Tibial artery (tissue), 4 donors: ENCODE measurements at regions not wholly inside any gene's neighbourhood (a gene's known extent, or its start where the extent isn't known, plus 50 kb on each side); places are given as distances from the start of the nearest gene placed in this dataset.

Experiments
- DNase-seq, 2 donors: peaks; one replicate each; pipeline ENCODE4 v3.0.0-alpha.2; 2019
- H3K27ac ChIP-seq, 2 donors: fragments of 200-600 bp; sonication (generic) in 1 of 2; 1 replicate in 1 of 2; 2 replicates in 1 of 2; pipeline ENCODE4 v1.5.1; 2018 to 2019; ENCODE audit warnings: mild to moderate bottlenecking in 1 of 2
- H3K27me3 ChIP-seq, 2 donors: fragments of 200-600 bp; sonication (generic) in 1 of 2; one replicate each; pipeline versions ENCODE4 v1.5.1 to v1.6.0; 2016 to 2019
- H3K36me3 ChIP-seq, 3 donors: fragments of 200-600 bp; sonication (generic) in 2 of 3; one replicate each; pipeline ENCODE4 v1.5.1; 2016 to 2019; ENCODE audit warnings: mild to moderate bottlenecking in 2 of 3
- H3K4me1 ChIP-seq, 4 donors: fragments of 200-600 bp; sonication (generic) in 2 of 4; 1 replicate in 3 of 4; 2 replicates in 1 of 4; pipeline ENCODE4 v1.5.1; 2016 to 2019
- H3K4me3 ChIP-seq, 2 donors: fragments of 200-600 bp; sonication (generic) in 1 of 2; 1 replicate in 1 of 2; 2 replicates in 1 of 2; pipeline ENCODE4 v1.5.1; 2018 to 2019; ENCODE audit warnings: mild to moderate bottlenecking in 2 of 2
- H3K9me3 ChIP-seq, 3 donors: fragments of 200-600 bp; sonication (generic) in 1 of 3; one replicate each; pipeline ENCODE4 v1.5.1; 2016 to 2019
- CTCF ChIP-seq, 2 experiments: fragments of 200-600 bp in 1 of 2; fragments of 450-650 bp in 1 of 2; IDR thresholded peaks; one replicate each; pipeline ENCODE4 v1.5.1; 2017 to 2019; ENCODE audit warnings: antibody characterized with exemption in 2 of 2, mild to moderate bottlenecking in 1 of 2, moderate library complexity in 1 of 2
- intact Hi-C: fragments of 100-400 bp; cut with DNase I; formaldehyde crosslinking; loops from one replicate; pipeline ENCODE4 v1.15.0; 2023; ENCODE audit warnings: low total_unique reads

GRCh38 chr14:66101662-66102061 lies 384.5 kb upstream of the CCDC196 start:
- Histone ChIP-seq H3K9me3 (no peaks in the 10 kb centered on the region), H3K27ac (no peak overlapping the region), H3K36me3 (no peaks in the 10 kb centered on the region), H3K27me3 (no peaks in the 10 kb centered on the region), H3K4me1 (no peaks in the 10 kb centered on the region), H3K4me3 (no peak overlapping the region)
- TF ChIP-seq CTCF (IDR thresholded peaks at IDR 0.05), result no peak
- intact Hi-C loops, result no loop called here
- no peak for DNase-seq

- intact Hi-C loops, result no loop called here
- no peak for TF ChIP-seq CTCF (IDR thresholded peaks at IDR 0.05)
- H3K4me1 ChIP-seq, result no peaks in the 10 kb centered on the region
- no peak overlapping the region for H3K4me3 ChIP-seq
- no peaks in the 10 kb centered on the region for H3K36me3 ChIP-seq
- no peak overlapping the region for H3K27ac ChIP-seq
- DNase-seq, result no peak
- no peaks in the 10 kb centered on the region for H3K9me3 ChIP-seq
- no peaks in the 10 kb centered on the region for H3K27me3 ChIP-seq
These were observed 381.7 kb upstream of the CCDC196 start for GRCh38 chr14:66104486-66104885.

- Histone ChIP-seq H3K27me3 (no peaks in the 10 kb centered on the region), H3K9me3 (no peaks in the 10 kb centered on the region), H3K4me3 (no peak overlapping the region), H3K4me1 (no peaks in the 10 kb centered on the region), H3K27ac (no peak overlapping the region), H3K36me3 (no peaks in the 10 kb centered on the region)
- no peak for TF ChIP-seq CTCF (IDR thresholded peaks at IDR 0.05)
- DNase-seq, result no peak
- intact Hi-C loops, result no loop called here
These were observed 380.4 kb upstream of the CCDC196 start for GRCh38 chr14:66105815-66106214.

- intact Hi-C loops, result loop anchor here (2.0 kb wide), 1 partner anchor 47 kb away; no protein-coding TSS in a partner anchor
- no peak overlapping the region for H3K27ac ChIP-seq
- no peak for DNase-seq
- no peaks in the 10 kb centered on the region for H3K4me1 ChIP-seq
- no peaks in the 10 kb centered on the region for H3K9me3 ChIP-seq
- no peak overlapping the region for H3K4me3 ChIP-seq
- H3K36me3 ChIP-seq, result no peaks in the 10 kb centered on the region
- no peaks in the 10 kb centered on the region for H3K27me3 ChIP-seq
- no peak for TF ChIP-seq CTCF (IDR thresholded peaks at IDR 0.05)
These were observed 376.7 kb upstream of the CCDC196 start for GRCh38 chr14:66109426-66109825.

- no peaks in the 10 kb centered on the region for H3K9me3 ChIP-seq
- no peaks in the 10 kb centered on the region for H3K4me1 ChIP-seq
- no peaks in the 10 kb centered on the region for H3K36me3 ChIP-seq
- no peak overlapping the region for H3K4me3 ChIP-seq
- no peak for DNase-seq
- no peak overlapping the region for H3K27ac ChIP-seq
- no peaks in the 10 kb centered on the region for H3K27me3 ChIP-seq
- no peak for TF ChIP-seq CTCF (IDR thresholded peaks at IDR 0.05)
- intact Hi-C loops, result no loop called here
These were observed 374.3 kb upstream of the CCDC196 start for GRCh38 chr14:66111891-66112290.

- Histone ChIP-seq H3K4me3 (no peak overlapping the region), H3K9me3 (no peaks in the 10 kb centered on the region), H3K27me3 (no peaks in the 10 kb centered on the region), H3K4me1 (no peaks in the 10 kb centered on the region), H3K36me3 (no peaks in the 10 kb centered on the region), H3K27ac (no peak overlapping the region)
- TF ChIP-seq CTCF (IDR thresholded peaks at IDR 0.05), result no peak
- DNase-seq, result no peak
- intact Hi-C loops, result no loop called here
These were observed 372.1 kb upstream of the CCDC196 start for GRCh38 chr14:66114071-66114470.
